SK-N-SH (cell line): ENCODE measurements at regions not wholly inside any gene's neighbourhood (a gene's known extent, or its start where the extent isn't known, plus 50 kb on each side); places are given as distances from the start of the nearest gene placed in this dataset.
"Not testable (repeated sequence)": the region's sequence is repeated elsewhere in the genome, so short reads cannot be mapped to it uniquely, and the experiment has no call there.

ENCODE experiments used
- CTCF ChIA-PET: fragments of 300-600, 350-600 bp; formaldehyde crosslinking; extraction: SDS; loops from one replicate; lab custom pipeline; 2021; lab: Yijun Ruan, JAX
- POLR2A ChIA-PET: fragments of 350-600 bp; sonication (Branson Sonifier 250); formaldehyde crosslinking; extraction: SDS; loops from one replicate; lab custom pipeline; 2020; ENCODE audit warnings: antibody characterized with exemption, inconsistent platforms; lab: Yijun Ruan, JAX
- DNase-seq: peaks from one replicate; pipeline ENCODE4 v3.0.0; 2012
- H2AFZ ChIP-seq: fragments of 200-600 bp; sonication (generic); 2 replicates; pipeline ENCODE4 v1.8.1; 2016; ENCODE audit warnings: antibody characterized with exemption, mild to moderate bottlenecking, low read depth
- H3F3A ChIP-seq: fragments of 200-600 bp; sonication (generic); replicated peaks from 2 replicates; pipeline ENCODE3; 2016; ENCODE audit warnings: antibody characterized with exemption, mild to moderate bottlenecking; ENCODE audit not compliant: insufficient read depth
- H3K27ac ChIP-seq, 2 experiments: fragments of 200-500 bp in 1 of 2; fragments of 200-600 bp in 1 of 2; sonication (Bioruptor generic) in 1 of 2; sonication (generic), shearing (Covaris generic) in 1 of 2; 2 replicates each; pipeline versions ENCODE4 v1.5.1 to v1.6.1; 2014 to 2016; ENCODE audit warnings: low read depth in 2 of 2, inconsistent platforms in 1 of 2, low read length in 1 of 2, mild to moderate bottlenecking in 1 of 2, mixed read lengths in 1 of 2
- H3K27me3 ChIP-seq: fragments of 200-600 bp; sonication (generic), shearing (Covaris generic); 2 replicates; pipeline ENCODE4 v1.6.1; 2016; ENCODE audit warnings: mixed run types; ENCODE audit not compliant: insufficient read depth
- H3K36me3 ChIP-seq, 2 experiments: fragments of 200-500 bp in 1 of 2; fragments of 200-600 bp in 1 of 2; sonication (Bioruptor generic) in 1 of 2; sonication (generic) in 1 of 2; replicated peaks in 1 of 2; 2 replicates each; pipeline versions ENCODE3 to v1.5.1; 2014 to 2016; ENCODE audit warnings: low read length in 1 of 2, mild to moderate bottlenecking in 1 of 2; ENCODE audit not compliant: insufficient read depth in 2 of 2, control insufficient read depth in 1 of 2
- H3K4me1 ChIP-seq, 2 experiments: fragments of 200-500 bp in 1 of 2; fragments of 200-600 bp in 1 of 2; sonication (Bioruptor generic) in 1 of 2; sonication (generic), shearing (Covaris generic) in 1 of 2; 2 replicates each; pipeline versions ENCODE4 v1.5.1 to v1.6.1; 2014 to 2016; ENCODE audit warnings: low read depth in 1 of 2, low read length in 1 of 2, mixed run types in 1 of 2; ENCODE audit not compliant: insufficient read depth in 2 of 2, control insufficient read depth in 1 of 2
- H3K4me2 ChIP-seq: fragments of 200-600 bp; sonication (generic), shearing (Covaris generic); 2 replicates; pipeline ENCODE4 v1.6.1; 2017; ENCODE audit warnings: mixed run types
- H3K4me3 ChIP-seq, 2 experiments: fragments of 200-500 bp in 1 of 2; fragments of 200-600 bp in 1 of 2; sonication (Bioruptor generic) in 1 of 2; sonication (generic), shearing (Covaris generic) in 1 of 2; 2 replicates each; pipeline versions ENCODE4 v1.5.1 to v1.8.1; 2014 to 2016; ENCODE audit warnings: low read depth in 2 of 2, inconsistent platforms in 1 of 2, low read length in 1 of 2, mild to moderate bottlenecking in 1 of 2, mixed read lengths in 1 of 2, moderate library complexity in 1 of 2
- H3K79me2 ChIP-seq: fragments of 200-600 bp; sonication (generic); 2 replicates; pipeline ENCODE4 v1.8.1; 2017; ENCODE audit warnings: mild to moderate bottlenecking; ENCODE audit not compliant: insufficient read depth
- H3K9ac ChIP-seq: fragments of 200-600 bp; sonication (generic); 2 replicates; pipeline ENCODE4 v1.6.1; 2017; ENCODE audit warnings: mixed run types
- H3K9me2 ChIP-seq: fragments of 200-600 bp; sonication (generic); 2 replicates; pipeline ENCODE4 v1.6.1; 2017; ENCODE audit warnings: mixed run types
- H3K9me3 ChIP-seq: fragments of 200-600 bp; sonication (generic); 2 replicates; pipeline ENCODE4 v1.6.1; 2017; ENCODE audit warnings: mixed run types, mild to moderate bottlenecking, moderate library complexity
- H4K20me1 ChIP-seq: fragments of 200-600 bp; sonication (generic); 2 replicates; pipeline ENCODE4 v1.6.1; 2017; ENCODE audit warnings: mild to moderate bottlenecking, mixed run types; ENCODE audit not compliant: insufficient read depth
- ELF1 ChIP-seq: IDR thresholded peaks from 2 replicates; pipeline ENCODE4 v1.4.0; 2012
- EP300 ChIP-seq, 2 experiments: IDR thresholded peaks; 2 replicates each; pipeline versions ENCODE4 v1.4.0 to v1.6.1; 2012; ENCODE audit warnings: borderline replicate concordance in 1 of 2, low read depth in 1 of 2, low read length in 1 of 2
- FOXM1 ChIP-seq: IDR thresholded peaks from 2 replicates; pipeline ENCODE4 v1.4.0; 2012; ENCODE audit warnings: low read depth, mild to moderate bottlenecking
- MEF2A ChIP-seq: IDR thresholded peaks from 2 replicates; pipeline ENCODE4 v1.4.0; 2012; ENCODE audit warnings: low read depth, borderline replicate concordance
- NFIC ChIP-seq: IDR thresholded peaks from 2 replicates; pipeline ENCODE4 v1.4.0; 2012; ENCODE audit warnings: borderline replicate concordance
- PBX3 ChIP-seq: IDR thresholded peaks from 2 replicates; pipeline ENCODE4; 2012
- POLR2AphosphoS5 ChIP-seq: IDR thresholded peaks from 2 replicates; pipeline ENCODE4 v1.6.1; 2012; ENCODE audit warnings: low read depth, low read length
- WGBS: methylation state at CpG from one replicate; pipeline ENCODE4 v1.1.6; 2017; ENCODE audit warnings: low lambda C conversion rate; 5-methylcytosine and 5-hydroxymethylcytosine counted together
- TF ChIP-seq, protein P1 (sequence below): IDR thresholded peaks from 2 replicates; pipeline ENCODE4 v1.4.0; 2012; ENCODE audit warnings: low read depth, borderline replicate concordance
- TF ChIP-seq, protein P2 (sequence below): IDR thresholded peaks from 2 replicates; pipeline ENCODE4 v1.4.0; 2012; ENCODE audit warnings: low read depth
- TF ChIP-seq, protein P3 (sequence below): IDR thresholded peaks from 2 replicates; pipeline ENCODE4 v1.6.1; 2012; ENCODE audit warnings: mild to moderate bottlenecking, low read depth, low read length, moderate library complexity

DNA sequence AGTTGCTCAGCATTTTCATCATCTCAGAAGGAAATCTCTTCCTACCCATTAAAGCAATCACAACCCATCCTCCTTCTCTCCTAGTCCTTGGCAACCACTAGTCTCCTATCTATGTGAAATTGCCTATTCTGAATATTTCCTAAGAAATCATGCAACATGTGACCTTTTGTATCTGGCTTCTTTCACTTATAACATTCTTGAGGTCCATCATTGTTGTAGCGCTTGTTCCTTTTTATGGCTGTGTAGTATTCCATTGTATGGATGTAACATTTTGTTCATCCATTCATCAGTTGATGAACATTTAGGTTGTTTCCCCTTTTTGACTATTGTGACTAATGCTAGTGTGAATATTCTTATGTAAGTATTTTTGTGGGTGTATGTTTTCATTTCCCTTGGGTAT lies 2175.8 kb upstream of the DEFB115 start:
- peaks cover 0 to 11% of the 10 kb centered on the region in 2 experiments; a peak in 3 of 4 replicates for H3K4me1 ChIP-seq
- DNase-seq, POLR2A ChIA-PET, H3K27me3 ChIP-seq, H3K9me2 ChIP-seq, CTCF ChIA-PET, H3F3A ChIP-seq, H3K9ac ChIP-seq, H2AFZ ChIP-seq, H4K20me1 ChIP-seq, H3K9me3 ChIP-seq, H3K27ac ChIP-seq: not testable (repeated sequence)
- WGBS, result 58% methylated on average over 1 of the region's 1 CpG
- H3K36me3 ChIP-seq, result peaks cover 4 to 11% of the 10 kb centered on the region in 2 experiments
- peak overlapping the region; percentile 1; the same call in 1 of the 2 replicates for H3K4me2 ChIP-seq
- H3K79me2 ChIP-seq, result peaks cover 37% of the 10 kb centered on the region
- peak overlapping the region in 1 of 2 experiments; percentile 26; a peak in 1 of 4 replicates for H3K4me3 ChIP-seq

DNA sequence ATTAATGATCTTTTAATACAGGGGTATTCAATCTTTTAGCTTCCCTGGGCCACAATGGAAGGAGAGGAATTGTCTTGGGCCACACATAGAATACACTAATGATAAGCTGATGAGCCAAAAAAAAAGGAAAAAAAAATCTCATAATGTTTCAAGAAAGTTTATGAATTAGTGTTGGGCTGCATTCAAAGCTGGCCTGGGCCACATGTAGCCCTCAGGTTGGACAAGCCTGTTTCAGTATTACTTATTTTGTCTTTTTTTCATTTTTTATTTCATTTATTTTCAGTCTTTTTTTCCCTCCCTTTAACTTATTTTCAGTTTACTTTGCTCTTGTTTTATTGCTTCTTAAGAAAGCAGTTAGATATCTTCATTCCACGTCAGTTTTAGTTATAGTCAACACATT lies 2171.8 kb upstream of the DEFB115 start:
- Histone ChIP-seq H3K9me3 (no peaks in the 10 kb centered on the region), H3K79me2 (peaks cover 43% of the 10 kb centered on the region), H3K27me3 (no peaks in the 10 kb centered on the region), H3F3A (peaks cover 2% of the 10 kb centered on the region), H4K20me1 (no peaks in the 10 kb centered on the region), H3K4me2 (peak overlapping the region; percentile 34; the same call in 1 of the 2 replicates), H3K4me3 (no peak overlapping the region), H3K9me2 (no peaks in the 10 kb centered on the region), H3K36me3 (peaks cover 13 to 14% of the 10 kb centered on the region in 2 experiments), H3K4me1 (peaks cover 0 to 3% of the 10 kb centered on the region in 2 experiments; a peak in 3 of 4 replicates), H2AFZ (no peak overlapping the region), H3K27ac (no peak overlapping the region), H3K9ac (no peak overlapping the region)
- CTCF ChIA-PET, result interaction anchor here (1.1 kb wide), 1 partner anchor 28 kb away, joined by 4 read pairs; no protein-coding TSS in a partner anchor
- DNase-seq, result no peak
- WGBS, result 18% methylated on average over 1 of the region's 1 CpG
- TF ChIP-seq PBX3 (no peak), MEF2A (no peak), ELF1 (no peak), EP300 (IDR thresholded peaks at IDR 0.05; ENCODE audit: borderline replicate concordance in 1 of 2, low read depth in 1 of 2, low read length in 1 of 2) (no peak), NFIC (no peak), FOXM1 (no peak), POLR2AphosphoS5 (no peak)
- TF ChIP-seq, protein P1, sequence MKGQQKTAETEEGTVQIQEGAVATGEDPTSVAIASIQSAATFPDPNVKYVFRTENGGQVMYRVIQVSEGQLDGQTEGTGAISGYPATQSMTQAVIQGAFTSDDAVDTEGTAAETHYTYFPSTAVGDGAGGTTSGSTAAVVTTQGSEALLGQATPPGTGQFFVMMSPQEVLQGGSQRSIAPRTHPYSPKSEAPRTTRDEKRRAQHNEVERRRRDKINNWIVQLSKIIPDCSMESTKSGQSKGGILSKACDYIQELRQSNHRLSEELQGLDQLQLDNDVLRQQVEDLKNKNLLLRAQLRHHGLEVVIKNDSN, result no peak
- TF ChIP-seq, protein P2, sequence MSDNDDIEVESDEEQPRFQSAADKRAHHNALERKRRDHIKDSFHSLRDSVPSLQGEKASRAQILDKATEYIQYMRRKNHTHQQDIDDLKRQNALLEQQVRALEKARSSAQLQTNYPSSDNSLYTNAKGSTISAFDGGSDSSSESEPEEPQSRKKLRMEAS, result no peak
- TF ChIP-seq, protein P3, sequence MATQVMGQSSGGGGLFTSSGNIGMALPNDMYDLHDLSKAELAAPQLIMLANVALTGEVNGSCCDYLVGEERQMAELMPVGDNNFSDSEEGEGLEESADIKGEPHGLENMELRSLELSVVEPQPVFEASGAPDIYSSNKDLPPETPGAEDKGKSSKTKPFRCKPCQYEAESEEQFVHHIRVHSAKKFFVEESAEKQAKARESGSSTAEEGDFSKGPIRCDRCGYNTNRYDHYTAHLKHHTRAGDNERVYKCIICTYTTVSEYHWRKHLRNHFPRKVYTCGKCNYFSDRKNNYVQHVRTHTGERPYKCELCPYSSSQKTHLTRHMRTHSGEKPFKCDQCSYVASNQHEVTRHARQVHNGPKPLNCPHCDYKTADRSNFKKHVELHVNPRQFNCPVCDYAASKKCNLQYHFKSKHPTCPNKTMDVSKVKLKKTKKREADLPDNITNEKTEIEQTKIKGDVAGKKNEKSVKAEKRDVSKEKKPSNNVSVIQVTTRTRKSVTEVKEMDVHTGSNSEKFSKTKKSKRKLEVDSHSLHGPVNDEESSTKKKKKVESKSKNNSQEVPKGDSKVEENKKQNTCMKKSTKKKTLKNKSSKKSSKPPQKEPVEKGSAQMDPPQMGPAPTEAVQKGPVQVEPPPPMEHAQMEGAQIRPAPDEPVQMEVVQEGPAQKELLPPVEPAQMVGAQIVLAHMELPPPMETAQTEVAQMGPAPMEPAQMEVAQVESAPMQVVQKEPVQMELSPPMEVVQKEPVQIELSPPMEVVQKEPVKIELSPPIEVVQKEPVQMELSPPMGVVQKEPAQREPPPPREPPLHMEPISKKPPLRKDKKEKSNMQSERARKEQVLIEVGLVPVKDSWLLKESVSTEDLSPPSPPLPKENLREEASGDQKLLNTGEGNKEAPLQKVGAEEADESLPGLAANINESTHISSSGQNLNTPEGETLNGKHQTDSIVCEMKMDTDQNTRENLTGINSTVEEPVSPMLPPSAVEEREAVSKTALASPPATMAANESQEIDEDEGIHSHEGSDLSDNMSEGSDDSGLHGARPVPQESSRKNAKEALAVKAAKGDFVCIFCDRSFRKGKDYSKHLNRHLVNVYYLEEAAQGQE, result no peak
- POLR2A ChIA-PET, result no interaction called here

GRCh38 chr20:29086145-29086718 lies 2171.2 kb upstream of the DEFB115 start:
- H3K4me3 ChIP-seq, DNase-seq, H3K4me1 ChIP-seq, H3F3A ChIP-seq, H3K9me3 ChIP-seq, H3K27me3 ChIP-seq, H3K4me2 ChIP-seq, H3K9ac ChIP-seq, POLR2A ChIA-PET, H2AFZ ChIP-seq, H3K9me2 ChIP-seq, H4K20me1 ChIP-seq, H3K27ac ChIP-seq: not testable (repeated sequence)
- Histone ChIP-seq H3K36me3 (peaks cover 13 to 15% of the 10 kb centered on the region in 2 experiments), H3K79me2 (peaks cover 43% of the 10 kb centered on the region)
- 93% methylated on average over 11 of the region's 11 CpGs for WGBS
- CTCF ChIA-PET, result interaction anchor here (1.1 kb wide), 1 partner anchor 28 kb away, joined by 4 read pairs; no protein-coding TSS in a partner anchor
